Retinal pigment epithelial cell (primary cell): ENCODE measurements at regions not wholly inside any gene's neighbourhood (a gene's known extent, or its start where the extent isn't known, plus 50 kb on each side); places are given as distances from the start of the nearest gene placed in this dataset.

Experiments used
- DNase-seq: peaks from one replicate; pipeline ENCODE4 v3.0.0-alpha.2; 2010; ENCODE audit warnings: low read depth
- H3K4me3 ChIP-seq: 2 replicates; pipeline ENCODE4 v1.5.1; 2011; ENCODE audit warnings: mild to moderate bottlenecking, low read length, control low read depth, moderate library complexity
- CTCF ChIP-seq: conservative IDR thresholded peaks from 2 replicates; pipeline ENCODE4 v1.5.1; 2011; ENCODE audit warnings: low read depth, low read length, control low read depth, inconsistent platforms

GRCh38 chr22:25492841-25493734 is 71.4 kb upstream of the GRK3 start:
- H3K4me3 ChIP-seq, result no peak overlapping the region
- DNase-seq, result no peak
- no peak for TF ChIP-seq CTCF

DNA sequence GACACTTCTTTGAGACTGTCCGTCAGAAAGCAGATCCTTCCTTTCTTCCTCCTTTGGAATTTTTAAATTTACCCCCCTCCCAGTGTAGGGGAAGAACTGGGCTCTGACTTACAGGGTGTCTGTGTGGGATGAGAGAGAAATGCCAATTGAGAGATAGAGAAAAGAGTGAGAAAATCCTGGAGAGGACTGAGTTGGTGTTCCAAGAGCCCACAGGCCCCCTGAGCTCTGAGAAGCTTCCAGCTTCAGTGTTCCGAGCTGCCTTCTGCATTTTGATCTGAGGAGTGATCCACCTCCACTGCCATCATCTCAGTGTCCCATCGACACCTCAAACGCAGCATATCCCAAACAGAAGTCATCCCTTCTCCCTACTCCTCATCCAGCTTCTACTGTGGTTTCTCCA is 70.7 kb upstream of the GRK3 start:
- H3K4me3 ChIP-seq, result no peak overlapping the region
- DNase-seq, result no peak
- no peak for TF ChIP-seq CTCF

DNA sequence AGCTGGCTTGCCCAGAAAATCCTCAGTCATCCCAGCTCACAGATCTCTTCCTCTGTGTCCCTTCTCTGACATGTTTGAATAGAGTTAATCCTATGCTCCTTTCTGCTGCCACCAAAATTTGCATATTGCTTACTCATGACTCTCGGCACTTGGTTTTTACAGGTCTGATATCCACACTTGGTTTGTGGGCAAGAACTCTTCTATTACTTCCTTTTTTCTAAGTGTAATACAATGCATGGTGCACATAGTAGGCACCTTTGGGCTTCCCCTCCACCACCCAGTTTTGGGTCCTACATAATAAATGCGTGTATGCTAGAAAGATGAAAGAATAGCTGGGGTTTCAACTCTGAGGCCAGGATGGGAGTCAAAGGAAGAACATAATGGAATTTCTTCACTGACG is 69.7 kb upstream of the GRK3 start:
- TF ChIP-seq CTCF, result no peak
- H3K4me3 ChIP-seq, result no peak overlapping the region
- no peak for DNase-seq

- no peak overlapping the region for H3K4me3 ChIP-seq
- no peak for DNase-seq
- TF ChIP-seq CTCF, result no peak
Measured at GRCh38 chr22:25495285-25495684, 69.2 kb upstream of the GRK3 start.

- no peak overlapping the region for H3K4me3 ChIP-seq
- no peak for TF ChIP-seq CTCF
- no peak for DNase-seq
Measured at GRCh38 chr22:25496396-25497064, 67.9 kb upstream of the GRK3 start.

GRCh38 chr22:25497181-25497641 is 67.3 kb upstream of the GRK3 start:
- H3K4me3 ChIP-seq, result no peak overlapping the region
- TF ChIP-seq CTCF, result no peak
- DNase-seq, result peak; percentile 54
